Endothelial cell of umbilical vein (primary cell): ENCODE measurements at regions not wholly inside any gene's neighbourhood (a gene's known extent, or its start where the extent isn't known, plus 50 kb on each side); places are given as distances from the start of the nearest gene placed in this dataset.

Experiments used
- BruUV-seq: library from RNA; stranded (reverse); fragments of 400-500 nt; replicated peaks from 2 replicates; lab custom pipeline; 2021; lab: Mats Ljungman, UMichigan
- CTCF ChIA-PET: fragments of 300-600, 350-600 bp; sonication (Branson Sonifier 250); formaldehyde crosslinking; loops from one replicate; lab custom pipeline; 2021; ENCODE audit warnings: antibody characterized with exemption, inconsistent platforms; lab: Charles Lee
- POLR2A ChIA-PET: fragments of 300-600, 350-600 bp; sonication (Branson Sonifier 250); formaldehyde crosslinking; loops from one replicate; lab custom pipeline; 2021; ENCODE audit warnings: antibody characterized with exemption, inconsistent platforms; lab: Charles Lee
- DNase-seq: peaks from one replicate; pipeline ENCODE4 v3.0.0-alpha.2; 2011; ENCODE audit warnings: low read depth, low spot score
- FAIRE-seq: peaks from 2 replicates; lab custom pipeline; 2011; peaks lifted over from hg19 to GRCh38; lab: Jason Lieb, UNC
- H2AFZ ChIP-seq: 2 replicates; pipeline ENCODE4 v1.6.0; 2012; ENCODE audit warnings: low read depth, low read length, control low read depth, inconsistent platforms
- H3K27ac ChIP-seq: 2 replicates; pipeline ENCODE4 v1.5.1; 2011; ENCODE audit warnings: low read depth, mild to moderate bottlenecking, control low read depth, low read length, moderate library complexity; ENCODE audit not compliant: insufficient read depth
- H3K27me3 ChIP-seq, 2 experiments: 2 replicates each; pipeline versions ENCODE4 v1.6.0 to v1.6.1; 2011; ENCODE audit warnings: low read length in 2 of 2, mixed read lengths in 1 of 2; ENCODE audit not compliant: control insufficient read depth in 2 of 2, insufficient read depth in 2 of 2
- H3K36me3 ChIP-seq, 2 experiments: 2 replicates in 1 of 2; 3 replicates in 1 of 2; pipeline ENCODE4 v1.5.1; 2011; ENCODE audit warnings: low read length in 2 of 2, mild to moderate bottlenecking in 1 of 2, moderate library complexity in 1 of 2; ENCODE audit not compliant: control insufficient read depth in 2 of 2, insufficient read depth in 2 of 2; ENCODE audit errors: extremely low read depth in 1 of 2
- H3K4me1 ChIP-seq: 3 replicates; pipeline ENCODE4 v1.5.1; 2011; ENCODE audit warnings: mild to moderate bottlenecking, low read length; ENCODE audit not compliant: control insufficient read depth, insufficient read depth; ENCODE audit errors: extremely low read depth
- H3K4me2 ChIP-seq: 2 replicates; pipeline ENCODE4 v1.6.1; 2011; ENCODE audit warnings: low read length, control low read depth, mixed read lengths; ENCODE audit not compliant: insufficient read depth
- H3K4me3 ChIP-seq, 3 experiments: fragments of 200-600 bp in 1 of 3; sonication (generic), shearing (Covaris generic) in 1 of 3; replicated peaks in 1 of 3; 2 replicates each; pipeline ENCODE4 v1.5.1; 2011 to 2016; ENCODE audit warnings: control low read depth in 3 of 3, low read length in 3 of 3, mild to moderate bottlenecking in 2 of 3, inconsistent platforms in 1 of 3, low read depth in 1 of 3, moderate library complexity in 1 of 3; ENCODE audit not compliant: insufficient read depth in 1 of 3
- H3K79me2 ChIP-seq: 2 replicates; pipeline ENCODE4 v1.6.0; 2012; ENCODE audit warnings: low read length, inconsistent platforms; ENCODE audit not compliant: control insufficient read depth, insufficient read depth
- H3K9ac ChIP-seq: replicated peaks from 2 replicates; pipeline ENCODE3; 2011; ENCODE audit warnings: low read length, control low read depth; ENCODE audit not compliant: insufficient read depth; ENCODE audit errors: extremely low read depth
- H3K9me1 ChIP-seq: replicated peaks from 3 replicates; pipeline ENCODE4 v1.6.0; 2011; ENCODE audit warnings: mild to moderate bottlenecking, low read length; ENCODE audit not compliant: control insufficient read depth, insufficient read depth; ENCODE audit errors: extremely low read depth
- H3K9me3 ChIP-seq: replicated peaks from 2 replicates; pipeline ENCODE4 v1.5.1; 2012; ENCODE audit warnings: low read length, inconsistent platforms; ENCODE audit not compliant: control insufficient read depth, insufficient read depth
- H4K20me1 ChIP-seq: replicated peaks from 2 replicates; pipeline ENCODE3; 2011; ENCODE audit warnings: mild to moderate bottlenecking, low read length; ENCODE audit not compliant: control insufficient read depth, insufficient read depth; ENCODE audit errors: extremely low read depth
- CTCF ChIP-seq, 2 donors: IDR thresholded peaks; 1 replicate in 1 of 2; 2 replicates in 1 of 2; pipeline ENCODE4 v1.5.1; 2011; ENCODE audit warnings: low read length in 2 of 2, mild to moderate bottlenecking in 2 of 2, moderate library complexity in 2 of 2, control low read depth in 1 of 2, inconsistent platforms in 1 of 2, low read depth in 1 of 2; ENCODE audit not compliant: insufficient read depth in 1 of 2; ENCODE audit errors: extremely low read depth in 1 of 2
- EZH2 ChIP-seq: IDR thresholded peaks from 2 replicates; pipeline ENCODE4 v1.6.1; 2012; ENCODE audit warnings: borderline replicate concordance, low read depth, mild to moderate bottlenecking, moderate library complexity, low read length, inconsistent platforms; ENCODE audit not compliant: severe bottlenecking
- FOS ChIP-seq: IDR thresholded peaks from 2 replicates; pipeline ENCODE4 v1.6.1; 2011; ENCODE audit warnings: mild to moderate bottlenecking, low read length, moderate library complexity, borderline replicate concordance; ENCODE audit not compliant: insufficient read depth
- GATA2 ChIP-seq: IDR thresholded peaks from 2 replicates; pipeline ENCODE4 v1.7.0; 2011; ENCODE audit warnings: low read depth, mild to moderate bottlenecking, moderate library complexity, mixed read lengths, low read length; ENCODE audit not compliant: insufficient read length, insufficient read depth
- JUN ChIP-seq: IDR thresholded peaks from 2 replicates; pipeline ENCODE4 v1.6.1; 2011; ENCODE audit warnings: borderline replicate concordance, low read depth; ENCODE audit not compliant: insufficient read length, insufficient read depth
- MAX ChIP-seq: IDR thresholded peaks from 2 replicates; pipeline ENCODE4 v1.6.1; 2011; ENCODE audit not compliant: insufficient read depth, insufficient read length
- POLR2A ChIP-seq: IDR thresholded peaks from 2 replicates; pipeline ENCODE4 v1.6.1; 2012; ENCODE audit warnings: low read depth, mild to moderate bottlenecking, control low read depth, low read length
- POLR2AphosphoS5 ChIP-seq: IDR thresholded peaks from 2 replicates; pipeline ENCODE4 v1.6.1; 2012; ENCODE audit warnings: low read depth, mild to moderate bottlenecking, control low read depth, low read length, moderate library complexity; ENCODE audit not compliant: insufficient read depth
- dilution Hi-C: fragments of 300-500 bp; cut with MboI; formaldehyde crosslinking; loops from one replicate; pipeline ENCODE4 v1.15.0; 2019; ENCODE audit warnings: low sequenced_read_pairs; ENCODE audit not compliant: extremely low pct_ligation_motif_present
- intact Hi-C: fragments of 100-400 bp; cut with micrococcal nuclease; formaldehyde crosslinking; loops from one replicate; pipeline ENCODE4 v1.10.0; 2022

- H3K4me1 ChIP-seq, result no peaks in the 10 kb centered on the region
- intact Hi-C loops, result no loop called here
- FAIRE-seq (no peak), DNase-seq (no peak)
- no peak overlapping the region for H2AFZ ChIP-seq
- H3K9me1 ChIP-seq, result no peaks in the 10 kb centered on the region
- H3K36me3 ChIP-seq, result no peaks in the 10 kb centered on the region
- H4K20me1 ChIP-seq, result no peaks in the 10 kb centered on the region
- no peak overlapping the region for H3K4me3 ChIP-seq
- POLR2A ChIA-PET, result no interaction called here
- H3K4me2 ChIP-seq, result no peak overlapping the region
- H3K9me3 ChIP-seq, result no peaks in the 10 kb centered on the region
- dilution Hi-C loops, result no loop called here
- TF ChIP-seq POLR2A (no peak), EZH2 (no peak), MAX (no peak), CTCF (IDR thresholded peaks at IDR 0.05; ENCODE audit: extremely low read depth in 1 of 2, insufficient read depth in 1 of 2, low read depth in 1 of 2, low read length in 2 of 2) (no peak), POLR2AphosphoS5 (no peak), JUN (no peak), FOS (no peak), GATA2 (no peak)
- no TSS peak for BruUV-seq
- no peaks in the 10 kb centered on the region for H3K27me3 ChIP-seq
- no peaks in the 10 kb centered on the region for H3K79me2 ChIP-seq
- CTCF ChIA-PET, result no interaction called here
- H3K27ac ChIP-seq, result no peak overlapping the region
- H3K9ac ChIP-seq, result no peak overlapping the region
These were observed 825.8 kb upstream of the FANCL start for GRCh38 chr2:59066787-59067399.
